Activated naive CD8-positive, alpha-beta T cell treated with anti-CD3 and anti-CD28 coated beads, Interleukin-2, amount 10 ng/mL, durations not matched to agents 7 days and 5 days (primary cell): ENCODE measurements at regions not wholly inside any gene's neighbourhood (a gene's known extent, or its start where the extent isn't known, plus 50 kb on each side); places are given as distances from the start of the nearest gene placed in this dataset.

Experiments used
- ATAC-seq: fragments of 150-1000 bp; cut with Tn5 transposase; one replicate; pipeline ENCODE4 v1.10.0; 2021; ENCODE audit warnings: low read depth, moderate library complexity
- POLR2A ChIA-PET: fragments of 350-600 bp; sonication (Branson Sonifier 250); formaldehyde crosslinking; loops from one replicate; lab custom pipeline; 2021; ENCODE audit warnings: antibody characterized with exemption; lab: Charles Lee
- DNase-seq: peaks from one replicate; pipeline ENCODE4 v3.0.0; 2021
- H3K27ac Mint-ChIP-seq: one replicate; pipeline ENCODE4 v1.8.0; 2022; ENCODE audit warnings: mild to moderate bottlenecking, mixed read lengths
- H3K27me3 Mint-ChIP-seq: one replicate; pipeline ENCODE4 v1.8.0; 2022; ENCODE audit warnings: mild to moderate bottlenecking, moderate library complexity, mixed read lengths
- H3K36me3 Mint-ChIP-seq: one replicate; pipeline ENCODE4 v1.8.0; 2021; ENCODE audit warnings: mild to moderate bottlenecking, mixed read lengths
- H3K4me1 Mint-ChIP-seq: one replicate; pipeline ENCODE4 v1.8.0; 2021; ENCODE audit warnings: mixed read lengths
- H3K4me3 Mint-ChIP-seq: one replicate; pipeline ENCODE4 v1.8.0; 2022; ENCODE audit warnings: mild to moderate bottlenecking, moderate library complexity, mixed read lengths
- H3K9me3 Mint-ChIP-seq: one replicate; pipeline ENCODE4 v1.8.0; 2021; ENCODE audit warnings: mixed read lengths

DNA sequence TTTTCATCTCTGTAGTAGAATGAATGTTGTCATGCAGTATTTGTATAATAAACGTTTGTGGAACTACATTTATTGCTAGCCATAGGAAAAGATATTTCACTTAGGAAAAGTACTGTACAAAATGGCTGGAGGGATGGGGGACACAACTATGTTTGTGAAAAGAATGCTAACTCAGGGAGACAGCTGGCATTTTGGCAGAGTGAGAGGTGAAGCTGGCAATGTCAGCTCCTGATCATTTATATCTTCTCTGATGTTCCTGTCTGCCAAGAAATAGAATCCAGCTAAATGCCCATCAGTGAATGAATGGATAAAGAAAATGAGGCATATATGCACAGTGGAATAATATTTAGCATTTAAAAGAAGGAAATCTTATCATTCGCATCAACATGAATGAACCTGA lies 313.0 kb upstream of the IRAK1BP1 start:
- ATAC-seq (no peak), DNase-seq (no peak)
- Mint-ChIP-seq H3K9me3 (peaks cover 3% of the 10 kb centered on the region), H3K4me3 (no peak overlapping the region), H3K27me3 (no peaks in the 10 kb centered on the region), H3K27ac (no peak overlapping the region), H3K4me1 (no peaks in the 10 kb centered on the region), H3K36me3 (no peaks in the 10 kb centered on the region)
- POLR2A ChIA-PET: no interaction called here

DNA sequence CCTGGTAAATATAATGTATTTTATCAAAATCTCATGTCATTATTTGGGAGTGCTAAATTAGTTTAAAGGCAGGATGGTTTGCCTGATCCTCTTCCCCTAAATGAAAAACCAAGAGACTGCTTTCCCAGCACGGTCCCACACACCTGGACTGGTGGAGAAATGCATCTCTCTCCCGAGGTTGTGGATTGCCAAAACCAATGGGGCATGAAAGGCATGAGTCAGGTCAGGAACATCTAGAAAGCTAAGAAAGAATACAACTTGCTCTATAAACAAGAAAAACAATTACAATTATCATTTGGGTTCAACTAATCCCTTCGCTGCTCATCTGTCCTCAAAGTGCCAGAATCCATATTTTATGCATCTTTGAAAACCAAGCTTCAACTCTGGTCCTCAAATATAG lies 308.3 kb upstream of the IRAK1BP1 start:
- H3K27me3 Mint-ChIP-seq: no peaks in the 10 kb centered on the region
- no peak for ATAC-seq
- DNase-seq: no peak
- H3K4me3 Mint-ChIP-seq: no peak overlapping the region
- no peaks in the 10 kb centered on the region for H3K36me3 Mint-ChIP-seq
- no peaks in the 10 kb centered on the region for H3K9me3 Mint-ChIP-seq
- H3K4me1 Mint-ChIP-seq: no peaks in the 10 kb centered on the region
- no peak overlapping the region for H3K27ac Mint-ChIP-seq
- POLR2A ChIA-PET: no interaction called here

DNA sequence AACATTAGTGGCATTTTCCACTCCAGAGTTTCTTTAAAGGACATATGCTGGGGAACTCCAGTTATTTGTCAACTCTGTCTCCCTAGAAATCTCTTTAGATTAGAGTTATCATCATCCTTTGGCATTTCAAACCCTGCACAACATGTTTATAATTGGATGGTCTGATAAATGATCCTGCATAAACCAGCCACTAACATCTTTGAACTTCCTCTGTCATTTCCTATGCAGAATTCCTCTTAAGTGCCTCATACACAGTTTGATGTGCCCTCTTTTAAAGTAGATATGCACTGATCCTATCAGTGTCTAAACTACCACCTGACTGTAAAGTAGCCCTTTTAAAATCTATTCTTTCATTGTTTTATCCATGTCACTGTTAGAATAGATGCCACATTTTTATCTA lies 306.3 kb upstream of the IRAK1BP1 start:
- Mint-ChIP-seq H3K36me3 (no peaks in the 10 kb centered on the region), H3K27ac (no peak overlapping the region), H3K4me3 (no peak overlapping the region), H3K9me3 (no peaks in the 10 kb centered on the region), H3K27me3 (no peaks in the 10 kb centered on the region), H3K4me1 (no peaks in the 10 kb centered on the region)
- ATAC-seq (no peak), DNase-seq (no peak)
- POLR2A ChIA-PET: no interaction called here

DNA sequence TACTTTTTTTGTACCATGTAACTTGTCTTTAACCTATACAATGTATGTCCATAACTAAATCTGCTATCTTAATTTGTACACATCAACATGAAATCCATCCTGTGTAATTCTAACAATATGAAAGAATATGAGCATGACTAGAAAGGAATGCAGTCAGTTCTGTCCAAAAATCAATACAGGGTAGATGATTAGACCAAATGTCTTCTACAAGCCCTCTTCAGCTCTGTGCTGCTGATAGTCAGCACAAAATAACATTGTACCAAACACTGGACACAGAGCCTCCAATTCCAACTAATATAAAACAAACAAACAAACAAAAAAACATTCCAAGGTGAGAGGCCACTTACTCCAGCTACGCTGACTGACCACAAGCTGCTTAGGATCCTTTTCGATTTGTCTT lies 301.4 kb upstream of the IRAK1BP1 start:
- H3K36me3 Mint-ChIP-seq: no peaks in the 10 kb centered on the region
- H3K4me3 Mint-ChIP-seq: no peak overlapping the region
- H3K4me1 Mint-ChIP-seq: no peaks in the 10 kb centered on the region
- POLR2A ChIA-PET: no interaction called here
- DNase-seq (no peak), ATAC-seq (no peak)
- peaks cover 6% of the 10 kb centered on the region for H3K9me3 Mint-ChIP-seq
- no peak overlapping the region for H3K27ac Mint-ChIP-seq
- H3K27me3 Mint-ChIP-seq: no peaks in the 10 kb centered on the region

DNA sequence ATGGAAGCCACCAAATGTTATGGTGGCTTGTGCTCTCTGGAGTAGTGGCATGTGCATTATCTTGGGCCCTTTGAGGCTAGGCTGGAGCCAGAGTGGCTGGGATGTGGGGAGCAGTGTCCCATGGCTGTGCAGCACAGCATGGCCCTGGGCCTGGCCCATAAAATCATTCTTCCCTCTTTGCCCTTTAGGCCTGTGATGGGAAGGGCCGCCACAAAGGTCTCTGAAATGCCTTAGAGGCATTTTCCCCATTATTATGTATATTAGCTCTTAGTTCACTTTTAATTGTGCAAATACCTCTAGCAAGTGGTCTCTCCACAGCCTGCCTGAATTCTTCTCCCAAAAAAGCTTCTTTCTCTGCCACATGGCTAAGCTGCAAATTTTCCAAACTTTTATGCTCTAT lies 297.3 kb upstream of the IRAK1BP1 start:
- H3K27ac Mint-ChIP-seq: no peak overlapping the region
- POLR2A ChIA-PET: no interaction called here
- no peak overlapping the region for H3K4me3 Mint-ChIP-seq
- no peaks in the 10 kb centered on the region for H3K36me3 Mint-ChIP-seq
- H3K4me1 Mint-ChIP-seq: no peaks in the 10 kb centered on the region
- DNase-seq (no peak), ATAC-seq (no peak)
- peaks cover 8% of the 10 kb centered on the region for H3K9me3 Mint-ChIP-seq
- H3K27me3 Mint-ChIP-seq: no peaks in the 10 kb centered on the region

DNA sequence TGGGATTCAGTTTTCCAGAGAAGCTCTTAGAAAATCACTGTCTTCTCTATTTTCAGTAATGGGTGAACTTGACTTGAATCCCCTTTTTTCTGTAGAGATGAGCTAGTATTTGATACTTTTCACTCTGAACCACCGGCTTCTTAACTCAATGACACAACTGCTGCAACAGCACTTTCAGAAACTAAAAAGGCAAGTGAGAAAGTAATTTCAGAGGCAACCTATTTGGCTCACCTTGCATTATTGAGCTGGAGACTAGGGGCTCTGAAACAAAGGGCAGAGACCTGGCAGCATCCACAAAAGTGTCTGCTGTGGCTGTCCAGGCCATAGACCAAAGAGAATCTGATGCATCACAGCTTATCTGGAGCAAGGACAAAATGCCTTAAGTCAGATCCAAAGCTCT lies 289.8 kb upstream of the IRAK1BP1 start:
- no peaks in the 10 kb centered on the region for H3K36me3 Mint-ChIP-seq

DNA sequence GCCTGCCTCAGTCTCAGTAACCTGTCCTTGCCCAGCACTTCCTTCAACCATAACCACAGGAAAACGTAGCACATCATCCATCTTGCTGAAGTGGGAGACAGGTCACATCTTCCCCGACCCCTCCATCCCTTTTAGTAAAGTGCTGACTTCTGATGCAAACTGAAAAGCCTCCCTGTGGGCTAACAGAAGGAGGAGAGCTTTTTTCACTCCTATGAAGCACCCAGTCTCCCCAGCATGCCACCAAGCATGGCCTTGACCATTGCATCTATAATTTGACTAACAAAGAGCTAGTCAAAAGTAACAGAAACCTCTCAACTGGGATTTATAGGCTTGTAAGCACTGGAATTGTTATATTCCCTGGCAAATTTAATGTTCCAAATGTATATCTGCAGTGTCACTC lies 288.9 kb upstream of the IRAK1BP1 start:
- H3K27ac Mint-ChIP-seq: no peak overlapping the region
- no peaks in the 10 kb centered on the region for H3K36me3 Mint-ChIP-seq
- POLR2A ChIA-PET: no interaction called here
- no peaks in the 10 kb centered on the region for H3K27me3 Mint-ChIP-seq
- no peaks in the 10 kb centered on the region for H3K9me3 Mint-ChIP-seq
- no peak for DNase-seq
- H3K4me1 Mint-ChIP-seq: no peaks in the 10 kb centered on the region
- no peak for ATAC-seq
- no peak overlapping the region for H3K4me3 Mint-ChIP-seq

More for the DNA sequence above, 289.8 kb upstream of the IRAK1BP1 start:
- POLR2A ChIA-PET: no interaction called here
- H3K27me3 Mint-ChIP-seq: no peaks in the 10 kb centered on the region
- DNase-seq (no peak), ATAC-seq (no peak)
- no peak overlapping the region for H3K4me3 Mint-ChIP-seq
- no peak overlapping the region for H3K27ac Mint-ChIP-seq
- no peaks in the 10 kb centered on the region for H3K4me1 Mint-ChIP-seq
- H3K9me3 Mint-ChIP-seq: no peaks in the 10 kb centered on the region

DNA sequence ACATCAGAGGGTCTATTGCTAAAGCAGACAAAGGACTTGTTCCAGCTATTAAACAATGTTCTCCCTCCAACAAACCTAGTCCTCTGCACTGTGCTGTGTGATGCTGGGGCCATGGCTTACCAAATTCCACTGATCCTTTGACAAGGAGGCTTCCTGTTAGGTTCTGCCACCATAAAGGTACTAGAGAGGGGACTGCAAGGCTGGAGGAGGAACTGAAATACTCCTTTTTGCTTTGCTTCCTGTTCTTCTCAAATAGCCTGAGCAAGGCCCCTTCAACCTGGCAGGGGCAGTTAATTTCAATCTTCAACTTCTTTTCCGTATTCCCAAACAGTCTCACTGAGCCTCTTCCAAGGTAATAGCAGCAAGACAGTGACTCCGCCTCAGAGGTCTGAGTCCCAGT lies 286.4 kb upstream of the IRAK1BP1 start:
- POLR2A ChIA-PET: no interaction called here
- no peaks in the 10 kb centered on the region for H3K9me3 Mint-ChIP-seq
- H3K4me3 Mint-ChIP-seq: no peak overlapping the region
- H3K4me1 Mint-ChIP-seq: no peaks in the 10 kb centered on the region
- H3K27me3 Mint-ChIP-seq: no peaks in the 10 kb centered on the region
- no peak overlapping the region for H3K27ac Mint-ChIP-seq
- no peak for DNase-seq
- ATAC-seq: no peak
- H3K36me3 Mint-ChIP-seq: no peaks in the 10 kb centered on the region

DNA sequence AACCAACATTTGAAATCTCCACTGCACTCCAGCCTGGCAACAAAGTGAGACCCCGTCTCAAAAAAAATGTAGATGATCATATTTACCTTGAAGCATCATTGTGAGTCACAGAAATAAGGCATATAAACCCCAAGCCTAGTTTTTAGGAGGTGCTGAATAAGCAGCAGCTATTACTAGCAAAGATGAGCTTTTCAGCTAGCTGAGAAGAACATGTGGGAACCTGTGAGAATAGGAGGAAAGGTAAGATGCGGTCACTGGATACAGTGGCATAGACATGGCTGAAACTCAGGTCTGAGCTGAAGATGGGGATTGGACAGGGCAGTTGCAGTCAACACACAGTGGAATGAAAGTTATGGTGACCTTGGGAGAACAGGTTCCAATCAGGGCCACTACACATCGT lies 284.3 kb upstream of the IRAK1BP1 start:
- Mint-ChIP-seq H3K4me3 (no peak overlapping the region), H3K9me3 (no peaks in the 10 kb centered on the region), H3K27ac (no peak overlapping the region), H3K36me3 (no peaks in the 10 kb centered on the region), H3K4me1 (no peaks in the 10 kb centered on the region), H3K27me3 (no peaks in the 10 kb centered on the region)
- ATAC-seq: no peak
- DNase-seq: no peak
- POLR2A ChIA-PET: no interaction called here

DNA sequence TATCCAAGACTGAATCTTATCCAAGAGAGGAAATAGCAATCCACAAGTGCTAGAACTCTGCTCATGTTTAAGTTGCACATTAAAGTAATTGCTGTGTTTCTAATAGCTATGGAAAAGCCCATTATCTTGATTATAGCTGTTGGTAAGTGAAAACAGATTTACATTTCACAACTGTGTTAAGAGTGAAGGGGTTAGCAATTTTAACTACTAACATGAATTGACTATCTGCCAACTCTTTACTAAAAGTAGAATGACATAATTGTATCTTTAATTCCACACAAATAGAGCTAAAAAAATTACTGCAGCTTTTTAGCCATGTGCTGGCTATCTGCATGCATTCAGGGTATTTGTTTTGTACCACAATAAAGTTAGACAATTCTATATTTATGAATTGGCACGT lies 277.9 kb upstream of the IRAK1BP1 start:
- Mint-ChIP-seq H3K4me3 (no peak overlapping the region), H3K36me3 (no peaks in the 10 kb centered on the region), H3K4me1 (no peaks in the 10 kb centered on the region), H3K9me3 (peaks cover 1% of the 10 kb centered on the region), H3K27ac (no peak overlapping the region), H3K27me3 (no peaks in the 10 kb centered on the region)
- no peak for ATAC-seq
- no peak for DNase-seq
- POLR2A ChIA-PET: no interaction called here

DNA sequence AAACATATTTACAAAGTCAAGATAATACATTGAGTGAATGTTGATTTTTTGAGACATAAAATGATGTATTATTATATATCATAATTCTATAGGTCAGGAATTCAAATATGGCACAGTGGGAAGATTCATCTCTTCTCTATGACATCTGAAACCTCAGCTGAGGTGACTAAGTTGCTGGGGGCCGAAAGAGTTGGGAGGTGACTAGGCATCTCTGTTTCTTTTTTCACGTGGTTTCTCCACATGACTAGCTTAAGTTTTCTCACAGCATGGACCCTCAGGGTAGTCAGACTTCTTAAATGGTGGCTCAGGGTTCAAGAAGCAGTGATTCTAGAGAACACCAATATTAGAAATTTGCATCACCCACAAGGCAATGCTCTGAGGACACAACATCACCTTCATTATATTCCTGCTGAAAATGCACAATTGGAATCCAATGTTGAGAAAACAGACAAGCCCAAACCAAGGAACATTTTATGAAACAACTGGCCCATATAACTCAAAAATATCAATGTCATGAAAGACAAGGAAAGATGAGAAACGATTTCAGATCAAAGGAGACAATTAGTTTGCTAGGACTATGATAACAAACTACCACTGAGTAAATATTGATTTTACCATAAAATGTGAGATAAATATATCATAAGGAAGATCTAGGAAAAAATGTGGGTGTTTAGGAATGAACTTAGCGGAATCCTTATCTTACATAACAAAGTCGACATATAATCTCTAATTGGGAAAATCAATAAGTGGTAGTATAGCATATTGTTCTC lies 273.3 kb upstream of the IRAK1BP1 start:
- ATAC-seq: no peak
- Mint-ChIP-seq H3K9me3 (peaks cover 1% of the 10 kb centered on the region), H3K27ac (no peak overlapping the region), H3K36me3 (no peaks in the 10 kb centered on the region), H3K4me1 (no peaks in the 10 kb centered on the region), H3K27me3 (no peaks in the 10 kb centered on the region), H3K4me3 (no peak overlapping the region)
- POLR2A ChIA-PET: no interaction called here
- DNase-seq: no peak

DNA sequence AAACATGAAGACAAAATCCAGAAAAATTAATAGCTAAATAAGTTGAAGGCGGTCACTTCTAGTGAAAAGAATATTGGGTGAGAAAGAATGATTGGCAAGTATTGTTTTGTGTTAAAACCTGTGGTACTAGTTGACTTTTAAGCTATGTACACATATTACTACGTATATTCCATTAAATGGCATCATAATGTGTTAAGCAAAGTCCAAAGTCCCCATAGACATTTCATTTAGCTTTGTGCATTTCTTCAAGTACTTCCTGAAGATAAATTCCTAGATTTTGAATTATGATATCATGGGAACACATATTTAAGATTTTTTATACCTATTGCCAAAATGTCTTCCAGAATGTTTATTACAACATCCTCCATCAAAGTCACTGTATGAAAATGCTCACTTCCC lies 272.7 kb upstream of the IRAK1BP1 start:
- no peaks in the 10 kb centered on the region for H3K27me3 Mint-ChIP-seq
- H3K4me3 Mint-ChIP-seq: no peak overlapping the region
- POLR2A ChIA-PET: no interaction called here
- H3K4me1 Mint-ChIP-seq: no peaks in the 10 kb centered on the region
- ATAC-seq: no peak
- no peaks in the 10 kb centered on the region for H3K36me3 Mint-ChIP-seq
- H3K27ac Mint-ChIP-seq: no peak overlapping the region
- no peak for DNase-seq
- peaks cover 1% of the 10 kb centered on the region for H3K9me3 Mint-ChIP-seq

DNA sequence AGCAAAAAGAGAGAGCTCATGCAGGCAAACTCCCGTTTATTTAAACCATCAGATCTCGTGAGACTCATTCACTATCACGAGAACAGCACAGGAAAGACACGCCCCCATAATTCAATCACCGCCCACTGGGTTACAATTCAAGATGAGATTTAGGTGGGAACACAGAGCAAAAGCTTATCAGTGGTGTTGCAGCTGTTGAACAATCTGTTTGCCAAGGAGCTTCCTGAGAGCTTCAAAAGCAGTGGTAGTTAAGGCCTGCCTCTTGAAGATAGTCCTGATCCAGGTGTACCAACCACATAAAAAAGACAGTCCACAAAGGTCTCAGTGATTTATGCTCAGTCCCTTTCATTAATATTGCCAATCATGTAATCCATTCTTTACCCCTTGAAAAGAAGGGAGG lies 269.4 kb upstream of the IRAK1BP1 start:
- no peak for ATAC-seq

DNA sequence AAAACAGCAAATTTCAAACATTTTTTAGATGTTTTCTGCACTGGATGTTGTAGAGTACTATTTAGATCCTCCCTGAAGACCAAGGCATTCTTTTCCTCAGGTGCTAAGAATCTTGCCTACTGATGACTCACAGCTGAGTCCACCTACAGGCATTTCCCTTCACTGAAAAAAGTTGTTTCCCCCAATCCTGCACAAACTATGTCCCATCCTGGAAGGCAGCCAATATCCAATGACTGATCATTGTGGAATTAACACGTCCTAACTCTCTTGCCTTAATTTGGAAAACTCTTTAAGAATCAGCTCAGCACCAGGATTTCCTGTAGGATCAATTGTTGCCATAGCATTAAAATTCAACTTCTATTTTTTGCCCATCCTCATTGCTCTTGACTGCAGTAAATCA lies 268.4 kb upstream of the IRAK1BP1 start:
- H3K27ac Mint-ChIP-seq: no peak overlapping the region
- POLR2A ChIA-PET: no interaction called here
- H3K4me3 Mint-ChIP-seq: no peak overlapping the region
- DNase-seq (no peak), ATAC-seq (no peak)
- H3K9me3 Mint-ChIP-seq: no peaks in the 10 kb centered on the region
- H3K4me1 Mint-ChIP-seq: no peaks in the 10 kb centered on the region
- no peaks in the 10 kb centered on the region for H3K36me3 Mint-ChIP-seq
- H3K27me3 Mint-ChIP-seq: no peaks in the 10 kb centered on the region

More for the DNA sequence above, 269.4 kb upstream of the IRAK1BP1 start:
- Mint-ChIP-seq H3K4me1 (no peaks in the 10 kb centered on the region), H3K9me3 (no peaks in the 10 kb centered on the region), H3K36me3 (no peaks in the 10 kb centered on the region), H3K4me3 (no peak overlapping the region), H3K27me3 (no peaks in the 10 kb centered on the region), H3K27ac (no peak overlapping the region)
- POLR2A ChIA-PET: no interaction called here
- DNase-seq: no peak

DNA sequence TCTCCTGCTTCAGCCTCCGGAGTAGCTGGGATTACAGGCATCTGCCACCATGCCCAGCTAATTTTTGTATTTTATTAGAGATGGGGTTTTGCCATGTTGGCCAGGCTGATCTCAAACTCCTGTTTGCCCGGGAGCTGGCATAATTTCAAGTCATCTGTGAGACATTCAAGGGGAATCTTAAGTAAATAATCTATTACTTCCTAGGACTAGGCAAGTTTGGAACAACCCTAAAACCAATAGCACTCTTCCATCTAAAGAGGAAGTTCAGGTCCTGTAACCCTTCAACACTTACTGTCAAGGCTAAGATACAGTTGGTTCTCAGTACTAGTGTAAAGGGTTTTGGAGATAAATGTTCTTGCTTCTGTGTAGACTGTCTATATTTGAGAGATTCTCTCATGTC lies 267.8 kb upstream of the IRAK1BP1 start:
- no peak overlapping the region for H3K27ac Mint-ChIP-seq
- ATAC-seq (no peak), DNase-seq (no peak)
- H3K36me3 Mint-ChIP-seq: no peaks in the 10 kb centered on the region
- H3K4me1 Mint-ChIP-seq: no peaks in the 10 kb centered on the region
- no peak overlapping the region for H3K4me3 Mint-ChIP-seq
- H3K9me3 Mint-ChIP-seq: no peaks in the 10 kb centered on the region
- POLR2A ChIA-PET: no interaction called here
- no peaks in the 10 kb centered on the region for H3K27me3 Mint-ChIP-seq
